Parathyroid adenoma (tissue), 2 donors: ENCODE measurements at regions not wholly inside any gene's neighbourhood (a gene's known extent, or its start where the extent isn't known, plus 50 kb on each side); places are given as distances from the start of the nearest gene placed in this dataset.

Experiments used
- H2AFZ ChIP-seq: fragments of 300-600 bp; sonication (generic); one replicate; pipeline ENCODE4 v1.7.0; 2017; ENCODE audit warnings: antibody characterized with exemption, mild to moderate bottlenecking
- H3K27ac ChIP-seq: fragments of 300-600 bp; sonication (generic); one replicate; pipeline ENCODE4 v1.7.0; 2017
- H3K27me3 ChIP-seq: fragments of 300-600 bp; sonication (generic); one replicate; pipeline ENCODE4 v1.7.0; 2017; ENCODE audit warnings: low read length; ENCODE audit not compliant: control insufficient read depth, insufficient read depth
- H3K36me3 ChIP-seq: fragments of 300-600 bp; sonication (generic); one replicate; pipeline ENCODE4 v1.7.0; 2017; ENCODE audit warnings: low read length; ENCODE audit not compliant: control insufficient read depth, insufficient read depth
- H3K4me1 ChIP-seq: fragments of 300-600 bp; sonication (generic); one replicate; pipeline ENCODE4 v1.7.0; 2017; ENCODE audit warnings: control low read depth
- H3K4me2 ChIP-seq: fragments of 300-600 bp; sonication (generic); one replicate; pipeline ENCODE4 v1.7.0; 2017; ENCODE audit warnings: low read length
- H3K4me3 ChIP-seq: fragments of 300-600 bp; sonication (generic); one replicate; pipeline ENCODE4 v1.7.0; 2017; ENCODE audit warnings: low read depth, low read length
- H3K79me2 ChIP-seq: fragments of 300-600 bp; sonication (generic); one replicate; pipeline ENCODE4 v1.7.0; 2017; ENCODE audit warnings: control low read depth
- H3K9ac ChIP-seq: fragments of 300-600 bp; sonication (generic); one replicate; pipeline ENCODE4 v1.7.0; 2017; ENCODE audit warnings: mild to moderate bottlenecking
- H3K9me3 ChIP-seq: fragments of 300-600 bp; sonication (generic); one replicate; pipeline ENCODE4 v1.7.0; 2017; ENCODE audit warnings: low read length; ENCODE audit not compliant: control insufficient read depth
- TF ChIP-seq, protein P1 (sequence below): fragments of 300-600 bp; sonication (generic); IDR thresholded peaks from one replicate; pipeline ENCODE4 v1.7.0; 2017; ENCODE audit warnings: antibody characterized with exemption, mild to moderate bottlenecking
- donor health status: primary hyperparathyroidism.

GRCh38 chr4:8700531-8700930, 108.0 kb downstream of the CPZ start:
- no peak overlapping the region for H3K27ac ChIP-seq
- H3K9me3 ChIP-seq = no peaks in the 10 kb centered on the region
- TF ChIP-seq, protein P1, sequence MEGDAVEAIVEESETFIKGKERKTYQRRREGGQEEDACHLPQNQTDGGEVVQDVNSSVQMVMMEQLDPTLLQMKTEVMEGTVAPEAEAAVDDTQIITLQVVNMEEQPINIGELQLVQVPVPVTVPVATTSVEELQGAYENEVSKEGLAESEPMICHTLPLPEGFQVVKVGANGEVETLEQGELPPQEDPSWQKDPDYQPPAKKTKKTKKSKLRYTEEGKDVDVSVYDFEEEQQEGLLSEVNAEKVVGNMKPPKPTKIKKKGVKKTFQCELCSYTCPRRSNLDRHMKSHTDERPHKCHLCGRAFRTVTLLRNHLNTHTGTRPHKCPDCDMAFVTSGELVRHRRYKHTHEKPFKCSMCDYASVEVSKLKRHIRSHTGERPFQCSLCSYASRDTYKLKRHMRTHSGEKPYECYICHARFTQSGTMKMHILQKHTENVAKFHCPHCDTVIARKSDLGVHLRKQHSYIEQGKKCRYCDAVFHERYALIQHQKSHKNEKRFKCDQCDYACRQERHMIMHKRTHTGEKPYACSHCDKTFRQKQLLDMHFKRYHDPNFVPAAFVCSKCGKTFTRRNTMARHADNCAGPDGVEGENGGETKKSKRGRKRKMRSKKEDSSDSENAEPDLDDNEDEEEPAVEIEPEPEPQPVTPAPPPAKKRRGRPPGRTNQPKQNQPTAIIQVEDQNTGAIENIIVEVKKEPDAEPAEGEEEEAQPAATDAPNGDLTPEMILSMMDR = no peak
- no peaks in the 10 kb centered on the region for H3K27me3 ChIP-seq
- no peaks in the 10 kb centered on the region for H3K36me3 ChIP-seq
- H3K4me1 ChIP-seq = no peaks in the 10 kb centered on the region
- no peak overlapping the region for H3K9ac ChIP-seq
- no peak overlapping the region for H2AFZ ChIP-seq
- no peak overlapping the region for H3K4me3 ChIP-seq
- H3K79me2 ChIP-seq = no peaks in the 10 kb centered on the region
- no peak overlapping the region for H3K4me2 ChIP-seq

DNA sequence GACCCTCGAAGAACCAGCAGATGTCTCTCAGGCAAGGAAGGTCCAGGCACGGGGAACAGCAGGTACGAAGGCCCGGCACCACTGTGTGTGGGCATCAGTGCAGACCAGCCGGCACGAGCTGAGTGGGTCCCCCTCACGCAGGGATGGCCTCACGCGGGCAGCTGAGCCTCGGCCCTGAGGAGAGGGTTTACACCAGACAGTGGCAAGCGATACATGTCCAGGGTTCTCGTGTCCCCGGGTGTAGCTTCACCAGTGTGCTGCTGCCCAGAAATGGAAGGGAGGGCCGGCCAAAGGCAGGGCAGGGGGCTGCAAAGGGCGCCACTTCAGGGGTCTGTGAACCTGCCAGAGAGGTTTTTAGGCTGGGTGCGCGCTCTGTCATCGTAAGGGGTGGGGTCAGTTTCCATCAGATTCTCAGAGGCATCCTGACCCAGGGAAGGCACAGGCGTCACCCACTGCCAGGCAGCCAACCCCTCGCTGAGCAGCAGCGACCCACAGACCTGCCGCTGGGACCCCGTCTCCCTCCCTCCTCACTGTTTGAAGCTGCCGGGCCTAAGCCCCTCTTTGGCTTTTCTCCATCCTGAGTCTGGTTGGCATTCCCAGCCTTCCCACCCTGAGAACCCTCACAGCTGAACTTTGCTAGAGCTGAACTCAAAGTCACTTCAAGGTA, 107.0 kb downstream of the CPZ start:
- Histone ChIP-seq H3K27me3 (no peaks in the 10 kb centered on the region), H2AFZ (no peak overlapping the region), H3K4me2 (no peak overlapping the region), H3K9ac (no peak overlapping the region), H3K79me2 (no peaks in the 10 kb centered on the region), H3K9me3 (no peaks in the 10 kb centered on the region), H3K36me3 (no peaks in the 10 kb centered on the region), H3K27ac (no peak overlapping the region), H3K4me3 (no peak overlapping the region), H3K4me1 (no peaks in the 10 kb centered on the region)
- TF ChIP-seq, protein P1 = no peak

DNA sequence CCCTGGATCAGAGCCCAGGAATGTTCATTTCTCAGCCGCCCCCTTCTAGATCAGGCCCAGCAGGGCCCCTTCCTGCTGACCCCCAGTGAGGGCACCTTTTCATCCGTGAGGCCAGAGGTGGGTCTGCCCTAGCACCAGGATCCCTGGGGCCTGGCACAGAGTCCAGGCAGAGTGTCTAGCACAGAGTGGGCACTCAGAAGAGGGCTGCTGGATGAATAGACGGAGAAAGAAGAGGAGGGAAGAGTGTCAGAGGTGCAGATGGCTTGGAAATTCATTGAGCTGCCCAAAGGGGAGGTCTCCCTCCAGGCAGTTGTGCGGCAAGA, 106.5 kb downstream of the CPZ start:
- Histone ChIP-seq H3K27me3 (no peaks in the 10 kb centered on the region), H3K79me2 (no peaks in the 10 kb centered on the region), H3K9me3 (no peaks in the 10 kb centered on the region), H2AFZ (no peak overlapping the region), H3K27ac (no peak overlapping the region), H3K4me2 (no peak overlapping the region), H3K36me3 (no peaks in the 10 kb centered on the region), H3K4me1 (no peaks in the 10 kb centered on the region), H3K9ac (no peak overlapping the region), H3K4me3 (no peak overlapping the region)
- TF ChIP-seq, protein P1 = no peak

- Histone ChIP-seq H3K36me3 (no peaks in the 10 kb centered on the region), H3K27ac (no peak overlapping the region), H3K4me3 (no peak overlapping the region), H3K9me3 (no peaks in the 10 kb centered on the region), H3K4me2 (no peak overlapping the region), H3K79me2 (no peaks in the 10 kb centered on the region), H3K9ac (no peak overlapping the region), H3K4me1 (no peaks in the 10 kb centered on the region), H3K27me3 (no peaks in the 10 kb centered on the region), H2AFZ (no peak overlapping the region)
- TF ChIP-seq, protein P1 = no peak
Measured at GRCh38 chr4:8698341-8699062, 105.9 kb downstream of the CPZ start.

DNA sequence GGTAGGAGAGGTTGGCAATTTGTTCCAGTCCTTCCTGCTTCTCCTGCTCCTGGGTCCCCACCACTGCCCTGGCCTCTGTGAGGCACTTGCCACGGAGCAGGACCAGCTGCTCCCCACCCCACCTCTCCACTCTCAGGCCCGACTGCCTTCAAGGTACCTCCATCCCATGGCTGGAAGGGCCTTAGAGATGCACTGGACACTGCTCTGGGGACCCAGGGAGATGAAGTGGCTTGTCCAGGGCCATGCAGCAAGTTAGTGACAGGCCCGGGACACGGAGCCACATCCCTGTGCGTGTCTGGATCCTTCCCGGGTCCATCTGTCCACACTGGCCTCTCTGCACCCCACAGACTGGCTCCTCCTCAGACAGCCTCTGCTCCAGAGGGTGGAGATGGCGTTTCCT, 105.3 kb downstream of the CPZ start:
- Histone ChIP-seq H3K27me3 (no peaks in the 10 kb centered on the region), H2AFZ (no peak overlapping the region), H3K79me2 (no peaks in the 10 kb centered on the region), H3K4me1 (no peaks in the 10 kb centered on the region), H3K36me3 (no peaks in the 10 kb centered on the region), H3K4me3 (no peak overlapping the region), H3K4me2 (no peak overlapping the region), H3K9me3 (no peaks in the 10 kb centered on the region), H3K27ac (no peak overlapping the region), H3K9ac (no peak overlapping the region)
- TF ChIP-seq, protein P1 = no peak
